Karpas-422 (cell line): ENCODE measurements at regions not wholly inside any gene's neighbourhood (a gene's known extent, or its start where the extent isn't known, plus 50 kb on each side); places are given as distances from the start of the nearest gene placed in this dataset.

Experiments
- DNase-seq: peaks from one replicate; pipeline ENCODE4 v3.0.0-alpha.2; 2015
- H2AFZ ChIP-seq: fragments of 200-600 bp; sonication (generic); 2 replicates; pipeline ENCODE4 v1.6.1; 2014; ENCODE audit warnings: antibody characterized with exemption, low read length, mixed read lengths
- H3K27ac ChIP-seq: fragments of 200-600 bp; sonication (generic); 2 replicates; pipeline ENCODE4 v1.5.1; 2014; ENCODE audit warnings: mild to moderate bottlenecking, low read length, moderate library complexity
- H3K27me3 ChIP-seq: fragments of 200-600 bp; sonication (generic); 2 replicates; pipeline ENCODE4 v1.6.1; 2014; ENCODE audit warnings: low read length, mixed read lengths
- H3K36me3 ChIP-seq: fragments of 200-600 bp; sonication (generic); 2 replicates; pipeline ENCODE4 v1.6.1; 2014; ENCODE audit warnings: low read length, mixed read lengths; ENCODE audit not compliant: insufficient read depth
- H3K4me1 ChIP-seq: fragments of 200-600 bp; sonication (generic); 2 replicates; pipeline ENCODE4 v1.6.1; 2014; ENCODE audit warnings: mild to moderate bottlenecking, low read length, mixed read lengths
- H3K4me2 ChIP-seq: fragments of 200-600 bp; sonication (generic); 2 replicates; pipeline ENCODE4 v1.6.1; 2014; ENCODE audit warnings: low read length, low read depth, mild to moderate bottlenecking; ENCODE audit not compliant: poor library complexity, severe bottlenecking
- H3K4me3 ChIP-seq: fragments of 200-600 bp; sonication (generic); 2 replicates; pipeline ENCODE4 v1.5.1; 2014; ENCODE audit warnings: mild to moderate bottlenecking, antibody characterized with exemption, low read length, mixed read lengths
- H3K79me2 ChIP-seq: fragments of 200-600 bp; sonication (generic); 2 replicates; pipeline ENCODE4 v1.6.1; 2014; ENCODE audit warnings: mild to moderate bottlenecking, low read length, mixed read lengths
- H3K9ac ChIP-seq: fragments of 200-600 bp; sonication (generic); 2 replicates; pipeline ENCODE4 v1.6.0; 2014; ENCODE audit warnings: low read length
- H3K9me2 ChIP-seq: fragments of 200-600 bp; sonication (generic), shearing (Covaris generic); replicated peaks from 2 replicates; pipeline ENCODE4 v1.6.0; 2014; ENCODE audit warnings: mild to moderate bottlenecking, low read length, moderate library complexity; ENCODE audit not compliant: insufficient read depth
- H3K9me3 ChIP-seq: fragments of 300-700, 200-600 bp; sonication (generic); 2 replicates; pipeline ENCODE4 v1.6.1; 2014; ENCODE audit warnings: low read length, mixed read lengths
- H4K20me1 ChIP-seq: fragments of 200-600 bp; sonication (generic); 2 replicates; pipeline ENCODE4 v1.6.1; 2014; ENCODE audit warnings: mild to moderate bottlenecking, antibody characterized with exemption, low read length, low read depth; ENCODE audit not compliant: insufficient read depth

- Histone ChIP-seq H3K4me3 (no peak overlapping the region), H4K20me1 (no peaks in the 10 kb centered on the region)
Observed at GRCh38 chr13:33710924-33711323, 107.0 kb upstream of the RFC3 start.

DNA sequence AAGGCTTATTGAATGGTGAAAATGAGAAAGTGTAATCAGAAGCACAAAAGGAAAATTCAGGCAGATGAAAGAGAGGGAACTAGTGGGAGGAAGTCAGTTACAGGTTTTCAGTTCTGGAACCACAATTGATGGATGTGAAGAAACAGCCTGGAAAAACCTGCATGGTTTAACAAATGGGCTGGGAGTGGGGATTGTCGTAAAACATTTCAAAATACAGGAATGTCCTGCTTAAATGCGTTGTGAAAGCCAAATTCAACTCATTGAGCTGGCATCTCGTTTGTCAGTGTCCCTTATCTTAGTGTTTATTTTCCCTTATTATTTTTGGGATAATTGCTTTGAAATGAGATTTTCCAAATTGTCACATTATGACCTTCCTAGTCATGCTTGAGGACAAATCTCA, 106.5 kb upstream of the RFC3 start:
- no peak for DNase-seq
- Histone ChIP-seq H3K4me1 (peaks cover 21% of the 10 kb centered on the region), H4K20me1 (no peaks in the 10 kb centered on the region), H3K4me2 (peak overlapping the region; percentile 2), H3K79me2 (no peaks in the 10 kb centered on the region), H3K9me2 (no peaks in the 10 kb centered on the region), H3K4me3 (no peak overlapping the region), H3K27me3 (no peaks in the 10 kb centered on the region), H3K9me3 (peaks cover 6% of the 10 kb centered on the region), H3K27ac (no peak overlapping the region), H2AFZ (peak overlapping the region; percentile 49), H3K36me3 (peaks cover 2% of the 10 kb centered on the region; the same call in 1 of the 2 replicates), H3K9ac (no peak overlapping the region)

More at GRCh38 chr13:33710924-33711323, 107.0 kb upstream of the RFC3 start:
- H3K4me1 ChIP-seq: peaks cover 21% of the 10 kb centered on the region
- no peaks in the 10 kb centered on the region for H3K27me3 ChIP-seq
- peak overlapping the region; percentile 49 for H2AFZ ChIP-seq
- H3K9me3 ChIP-seq: peaks cover 8% of the 10 kb centered on the region
- H3K9me2 ChIP-seq: no peaks in the 10 kb centered on the region
- no peak overlapping the region for H3K27ac ChIP-seq
- no peaks in the 10 kb centered on the region for H3K79me2 ChIP-seq
- no peak overlapping the region for H3K9ac ChIP-seq
- peaks cover 7% of the 10 kb centered on the region; the same call in 1 of the 2 replicates for H3K36me3 ChIP-seq
- peak overlapping the region; percentile 2 for H3K4me2 ChIP-seq
- DNase-seq: peak; percentile 63

DNA sequence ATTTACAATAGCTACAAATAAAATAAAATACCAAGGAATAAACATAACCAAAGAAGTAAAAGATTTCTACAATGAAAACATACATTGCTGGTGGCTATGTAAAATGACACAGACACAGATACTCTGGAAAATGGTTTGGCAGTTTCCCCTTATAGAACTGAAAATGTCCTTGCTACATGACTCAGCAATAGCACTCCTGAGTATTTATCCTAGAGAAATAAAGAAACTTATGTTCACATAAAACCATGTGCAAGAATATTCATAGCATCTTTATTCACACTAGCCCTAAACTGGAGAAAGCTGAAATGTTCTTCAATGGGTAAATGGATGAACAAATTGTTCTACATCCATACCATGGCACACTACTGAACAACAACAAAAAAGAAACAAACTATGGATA, 100.2 kb upstream of the RFC3 start:
- H3K4me1 ChIP-seq: peaks cover 16% of the 10 kb centered on the region
- 0 out of 2 replicates have a peak overlapping the region, but pooled peaks have one; percentile 23 for H2AFZ ChIP-seq
- no peaks in the 10 kb centered on the region for H3K9me3 ChIP-seq
- DNase-seq: no peak
- no peak overlapping the region for H3K9ac ChIP-seq
- H4K20me1 ChIP-seq: no peaks in the 10 kb centered on the region
- H3K79me2 ChIP-seq: no peaks in the 10 kb centered on the region
- no peak overlapping the region for H3K4me3 ChIP-seq
- H3K4me2 ChIP-seq: no peak overlapping the region
- H3K27ac ChIP-seq: no peak overlapping the region; the same call in 1 of the 2 replicates
- no peaks in the 10 kb centered on the region for H3K9me2 ChIP-seq
- H3K27me3 ChIP-seq: no peaks in the 10 kb centered on the region
- H3K36me3 ChIP-seq: no peaks in the 10 kb centered on the region

- DNase-seq: peak; percentile 49
- Histone ChIP-seq H3K79me2 (no peaks in the 10 kb centered on the region), H3K4me3 (no peak overlapping the region), H3K9ac (peak overlapping the region; percentile 44; the same call in 1 of the 2 replicates), H3K27ac (peak overlapping the region; percentile 99), H4K20me1 (no peaks in the 10 kb centered on the region), H3K9me2 (no peaks in the 10 kb centered on the region), H3K4me2 (peak overlapping the region; percentile 56), H2AFZ (peak overlapping the region; percentile 88; the same call in 1 of the 2 replicates), H3K9me3 (no peaks in the 10 kb centered on the region), H3K27me3 (no peaks in the 10 kb centered on the region), H3K36me3 (no peaks in the 10 kb centered on the region), H3K4me1 (peaks cover 51% of the 10 kb centered on the region)
Observed at GRCh38 chr13:33721724-33722123, 96.2 kb upstream of the RFC3 start.

- Histone ChIP-seq H3K9me3 (no peaks in the 10 kb centered on the region), H3K9ac (peak overlapping the region; percentile 44), H4K20me1 (no peaks in the 10 kb centered on the region), H3K4me1 (peaks cover 57% of the 10 kb centered on the region), H2AFZ (peak overlapping the region; percentile 88), H3K4me2 (peak overlapping the region; percentile 56), H3K79me2 (no peaks in the 10 kb centered on the region), H3K9me2 (no peaks in the 10 kb centered on the region), H3K27me3 (no peaks in the 10 kb centered on the region), H3K4me3 (peak overlapping the region; percentile 13; the same call in 1 of the 2 replicates), H3K36me3 (no peaks in the 10 kb centered on the region), H3K27ac (peak overlapping the region; percentile 99)
- DNase-seq: peak; percentile 64
Observed at GRCh38 chr13:33722216-33722915, 95.6 kb upstream of the RFC3 start.

DNA sequence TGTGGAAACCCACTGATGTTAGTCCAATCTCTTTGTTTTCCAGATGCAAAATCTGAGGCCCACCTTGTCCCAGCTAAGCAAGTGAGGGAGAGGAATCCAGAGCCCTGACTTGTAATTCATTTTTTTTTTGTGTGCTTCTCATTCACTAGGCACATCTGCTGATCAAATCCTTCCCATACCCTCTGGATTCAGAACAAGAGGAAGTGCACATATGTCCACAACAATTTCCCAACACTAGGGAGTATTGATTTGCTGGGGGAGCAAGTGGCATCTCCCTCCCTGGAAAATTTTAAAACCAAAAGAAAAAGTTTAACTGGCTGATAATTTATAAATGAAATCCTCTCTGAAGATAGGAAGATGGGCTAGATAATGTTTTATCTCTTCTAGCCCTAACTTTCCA, 94.6 kb upstream of the RFC3 start:
- Histone ChIP-seq H3K36me3 (no peaks in the 10 kb centered on the region), H3K9me2 (no peaks in the 10 kb centered on the region), H4K20me1 (no peaks in the 10 kb centered on the region), H3K4me2 (peak overlapping the region; percentile 56), H3K4me3 (no peak overlapping the region), H3K9ac (peak overlapping the region; percentile 44), H3K27ac (peak overlapping the region; percentile 99), H2AFZ (no peak overlapping the region), H3K27me3 (no peaks in the 10 kb centered on the region), H3K9me3 (no peaks in the 10 kb centered on the region), H3K4me1 (peaks cover 67% of the 10 kb centered on the region), H3K79me2 (no peaks in the 10 kb centered on the region)
- DNase-seq: no peak

DNA sequence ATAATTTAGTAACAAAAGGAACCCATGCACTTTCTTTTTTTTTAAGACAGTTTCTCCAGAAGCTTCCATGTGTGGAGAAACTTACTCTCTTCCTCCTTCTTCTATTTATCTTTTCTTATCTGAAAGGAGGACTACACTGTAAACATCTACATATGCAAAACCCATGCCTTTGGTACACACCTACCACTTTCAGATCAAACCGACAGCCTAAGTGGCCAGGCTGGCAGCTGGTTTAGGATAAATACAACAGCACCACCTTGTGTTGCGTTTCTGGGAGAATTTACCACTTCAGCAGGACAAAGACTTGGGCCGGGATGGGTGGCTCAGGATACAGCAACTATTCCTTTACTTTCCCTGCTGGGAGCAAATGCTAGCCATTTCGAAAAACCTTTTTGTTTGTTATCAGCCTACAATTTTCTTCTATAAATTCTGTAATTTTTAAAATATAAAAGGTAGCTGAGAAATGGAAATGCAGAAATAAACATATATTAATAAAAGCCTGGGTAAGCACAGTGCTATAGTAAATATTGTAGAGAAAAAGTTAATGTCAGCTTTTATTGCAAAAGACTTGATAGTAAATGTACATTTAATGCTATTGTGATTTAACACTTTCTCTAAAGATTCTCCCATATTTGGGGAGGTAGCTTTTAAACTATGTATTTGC, 94.0 kb upstream of the RFC3 start:
- peak; percentile 94 for DNase-seq
- Histone ChIP-seq H2AFZ (no peak overlapping the region), H3K4me2 (peak overlapping the region; percentile 56), H3K4me3 (no peak overlapping the region), H3K9me2 (no peaks in the 10 kb centered on the region), H3K27ac (peak overlapping the region; percentile 99), H3K4me1 (peaks cover 73% of the 10 kb centered on the region), H3K27me3 (no peaks in the 10 kb centered on the region), H3K9ac (peak overlapping the region; percentile 25; the same call in 1 of the 2 replicates), H4K20me1 (no peaks in the 10 kb centered on the region), H3K9me3 (no peaks in the 10 kb centered on the region), H3K79me2 (no peaks in the 10 kb centered on the region), H3K36me3 (no peaks in the 10 kb centered on the region)

- no peak for DNase-seq
- Histone ChIP-seq H3K79me2 (no peaks in the 10 kb centered on the region), H3K27ac (peak overlapping the region; percentile 99), H3K9me3 (no peaks in the 10 kb centered on the region), H4K20me1 (no peaks in the 10 kb centered on the region), H2AFZ (no peak overlapping the region), H3K9me2 (no peaks in the 10 kb centered on the region), H3K9ac (no peak overlapping the region), H3K4me2 (no peak overlapping the region), H3K4me1 (peaks cover 87% of the 10 kb centered on the region), H3K4me3 (no peak overlapping the region), H3K27me3 (no peaks in the 10 kb centered on the region), H3K36me3 (no peaks in the 10 kb centered on the region)
Observed at GRCh38 chr13:33725340-33725739, 92.6 kb upstream of the RFC3 start.
